ENCODE measurements at regions not wholly inside any gene's neighbourhood (a gene's known extent, or its start where the extent isn't known, plus 50 kb on each side); places are given as distances from the start of the nearest gene placed in this dataset.

- TF ChIP-seq ZNF462 (CRISPR knock-in tag; IDR thresholded peaks at IDR 0.05) (no peak), NANOG (IDR thresholded peaks at IDR 0.05; ENCODE audit: borderline replicate concordance) (no peak), EZH2 (IDR thresholded peaks at IDR 0.05; ENCODE audit: low read depth, unreplicated experiment) (no peak), CTCF (conservative IDR thresholded peaks at IDR 0.05; ENCODE audit: low read depth in 2 of 2) (no peak), REST (IDR thresholded peaks at IDR 0.05; ENCODE audit: unreplicated experiment) (no peak), ZNF114 (CRISPR knock-in tag; IDR thresholded peaks at IDR 0.05) (no peak), POLR2AphosphoS5 (IDR thresholded peaks at IDR 0.05; ENCODE audit: low read depth) (no peak), ETS1 (IDR thresholded peaks at IDR 0.05) (no peak)
Measured at GRCh38 chr14:76958980-76959710, 69.4 kb downstream of the IRF2BPL start (continued).
